HuH-7.5 (cell line): ENCODE measurements at regions not wholly inside any gene's neighbourhood (a gene's known extent, or its start where the extent isn't known, plus 50 kb on each side); places are given as distances from the start of the nearest gene placed in this dataset.

Experiments
- DNase-seq: peaks from one replicate; pipeline ENCODE4 v3.0.0; 2011; ENCODE audit warnings: low spot score

- DNase-seq, result no peak
These were observed 56.9 kb downstream of the RDH14 start for GRCh38 chr2:18503376-18504228.

- DNase-seq, result no peak
These were observed 58.3 kb downstream of the RDH14 start for GRCh38 chr2:18502142-18502541.

GRCh38 chr2:18501729-18502128 lies 58.7 kb downstream of the RDH14 start:
- no peak for DNase-seq

GRCh38 chr2:18501156-18501555 lies 59.3 kb downstream of the RDH14 start:
- DNase-seq, result no peak

GRCh38 chr2:18500333-18500732 lies 60.1 kb downstream of the RDH14 start:
- DNase-seq, result no peak

- no peak for DNase-seq
These were observed 61.9 kb downstream of the RDH14 start for GRCh38 chr2:18498531-18498930.

GRCh38 chr2:18496516-18496915 lies 63.9 kb downstream of the RDH14 start:
- DNase-seq, result no peak

GRCh38 chr2:18495058-18495457 lies 65.4 kb downstream of the RDH14 start:
- DNase-seq, result no peak

- no peak for DNase-seq
These were observed 67.7 kb downstream of the RDH14 start for GRCh38 chr2:18492721-18493120.

GRCh38 chr2:18491577-18491976 lies 68.9 kb downstream of the RDH14 start:
- no peak for DNase-seq

GRCh38 chr2:18490901-18491300 lies 69.6 kb downstream of the RDH14 start:
- no peak for DNase-seq

GRCh38 chr2:18487106-18487913 lies 73.1 kb downstream of the RDH14 start:
- DNase-seq, result no peak

- no peak for DNase-seq
These were observed 75.8 kb downstream of the RDH14 start for GRCh38 chr2:18484625-18485024.

GRCh38 chr2:18483896-18484295 lies 76.6 kb downstream of the RDH14 start:
- no peak for DNase-seq

- no peak for DNase-seq
These were observed 77.8 kb downstream of the RDH14 start for GRCh38 chr2:18482666-18483065.

GRCh38 chr2:18479947-18480369 lies 80.5 kb downstream of the RDH14 start:
- DNase-seq, result no peak

- DNase-seq, result no peak
These were observed 83.2 kb downstream of the RDH14 start for GRCh38 chr2:18477293-18477692.

GRCh38 chr2:18476484-18476883 lies 84.0 kb downstream of the RDH14 start:
- DNase-seq, result no peak

GRCh38 chr2:18475884-18476283 lies 84.6 kb downstream of the RDH14 start:
- DNase-seq, result no peak

- no peak for DNase-seq
These were observed 85.8 kb downstream of the RDH14 start for GRCh38 chr2:18474700-18475099.

GRCh38 chr2:18473241-18474181 lies 86.9 kb downstream of the RDH14 start:
- DNase-seq, result no peak

GRCh38 chr2:18467749-18468360 lies 92.6 kb downstream of the RDH14 start:
- no peak for DNase-seq
